HuH-7 (cell line): ENCODE measurements at regions not wholly inside any gene's neighbourhood (a gene's known extent, or its start where the extent isn't known, plus 50 kb on each side); places are given as distances from the start of the nearest gene placed in this dataset.

ENCODE experiments used
- DNase-seq: peaks from one replicate; pipeline ENCODE4 v3.0.0; 2011; ENCODE audit warnings: low spot score

- DNase-seq = no peak
Measured at GRCh38 chr3:82940124-82940523, 1178.7 kb upstream of the GBE1 start.

- no peak for DNase-seq
Measured at GRCh38 chr3:82939491-82940097, 1178.1 kb upstream of the GBE1 start.

- no peak for DNase-seq
Measured at GRCh38 chr3:82938821-82939328, 1177.4 kb upstream of the GBE1 start.

GRCh38 chr3:82927309-82928253 is 1166.1 kb upstream of the GBE1 start:
- no peak for DNase-seq

- no peak for DNase-seq
Measured at GRCh38 chr3:82891028-82891427, 1129.6 kb upstream of the GBE1 start.

GRCh38 chr3:82883072-82883471 is 1121.6 kb upstream of the GBE1 start:
- no peak for DNase-seq

- DNase-seq = no peak
Measured at GRCh38 chr3:82875401-82875800, 1114.0 kb upstream of the GBE1 start.

- DNase-seq = no peak
Measured at GRCh38 chr3:82839871-82840270, 1078.4 kb upstream of the GBE1 start.

GRCh38 chr3:82834098-82834497 is 1072.7 kb upstream of the GBE1 start:
- no peak for DNase-seq

- DNase-seq = no peak
Measured at GRCh38 chr3:82824491-82824890, 1063.0 kb upstream of the GBE1 start.

- no peak for DNase-seq
Measured at GRCh38 chr3:82816086-82816485, 1054.6 kb upstream of the GBE1 start.

- no peak for DNase-seq
Measured at GRCh38 chr3:82815417-82816058, 1054.1 kb upstream of the GBE1 start.

GRCh38 chr3:82814660-82815059 is 1053.2 kb upstream of the GBE1 start:
- DNase-seq = no peak

- no peak for DNase-seq
Measured at GRCh38 chr3:82807781-82808180, 1046.3 kb upstream of the GBE1 start.

GRCh38 chr3:82802501-82802900 is 1041.1 kb upstream of the GBE1 start:
- DNase-seq = no peak

- no peak for DNase-seq
Measured at GRCh38 chr3:82800248-82800647, 1038.8 kb upstream of the GBE1 start.

- no peak for DNase-seq
Measured at GRCh38 chr3:82796765-82797164, 1035.3 kb upstream of the GBE1 start.

GRCh38 chr3:82791241-82791640 is 1029.8 kb upstream of the GBE1 start:
- DNase-seq = no peak

GRCh38 chr3:82790307-82791097 is 1029.1 kb upstream of the GBE1 start:
- no peak for DNase-seq

GRCh38 chr3:82783194-82783593 is 1021.7 kb upstream of the GBE1 start:
- DNase-seq = no peak

- DNase-seq = no peak
Measured at GRCh38 chr3:82773207-82773606, 1011.8 kb upstream of the GBE1 start.

- DNase-seq = no peak
Measured at GRCh38 chr3:82764521-82764920, 1003.1 kb upstream of the GBE1 start.
